ENCODE measurements at regions not wholly inside any gene's neighbourhood (a gene's known extent, or its start where the extent isn't known, plus 50 kb on each side); places are given as distances from the start of the nearest gene placed in this dataset.

- no peak for DNase-seq (ENCODE audit: low read depth)
Measured at GRCh38 chr1:58380345-58380744, 166.2 kb downstream of the OMA1 start.

GRCh38 chr1:58367217-58367616, 179.3 kb downstream of the OMA1 start:
- DNase-seq (ENCODE audit: low read depth): no peak

- no peak for DNase-seq (ENCODE audit: low read depth)
Measured at GRCh38 chr1:58365328-58365727, 181.2 kb downstream of the OMA1 start.

GRCh38 chr1:58363585-58363984, 182.9 kb downstream of the OMA1 start:
- DNase-seq (ENCODE audit: low read depth): no peak

- no peak for DNase-seq (ENCODE audit: low read depth)
Measured at GRCh38 chr1:58361134-58361533, 185.4 kb downstream of the OMA1 start.

GRCh38 chr1:58358346-58358745, 188.2 kb downstream of the OMA1 start:
- DNase-seq (ENCODE audit: low read depth): no peak

- no peak for DNase-seq (ENCODE audit: low read depth)
Measured at GRCh38 chr1:58356402-58356801, 190.1 kb downstream of the OMA1 start.

- no peak for DNase-seq (ENCODE audit: low read depth)
Measured at GRCh38 chr1:58353168-58353567, 193.4 kb downstream of the OMA1 start.

GRCh38 chr1:58352476-58353092, 193.9 kb downstream of the OMA1 start:
- DNase-seq (ENCODE audit: low read depth): no peak

GRCh38 chr1:58346036-58346355, 200.5 kb downstream of the OMA1 start:
- DNase-seq (ENCODE audit: low read depth): no peak

GRCh38 chr1:58345215-58346035, 201.1 kb downstream of the OMA1 start:
- DNase-seq (ENCODE audit: low read depth): no peak

- DNase-seq (ENCODE audit: low read depth): no peak
Measured at GRCh38 chr1:58340185-58340584, 206.3 kb downstream of the OMA1 start.

GRCh38 chr1:58338081-58338480, 208.4 kb downstream of the OMA1 start:
- DNase-seq (ENCODE audit: low read depth): no peak

- DNase-seq (ENCODE audit: low read depth): no peak
Measured at GRCh38 chr1:58333511-58333910, 213.0 kb downstream of the OMA1 start.

GRCh38 chr1:58331156-58331555, 215.4 kb downstream of the OMA1 start:
- no peak for DNase-seq (ENCODE audit: low read depth)

- no peak for DNase-seq (ENCODE audit: low read depth)
Measured at GRCh38 chr1:58325866-58326265, 220.7 kb downstream of the OMA1 start.

- no peak for DNase-seq (ENCODE audit: low read depth)
Measured at GRCh38 chr1:58324558-58324957, 222.0 kb downstream of the OMA1 start.

GRCh38 chr1:58318157-58319005, 228.1 kb downstream of the OMA1 start:
- DNase-seq (ENCODE audit: low read depth): no peak

- no peak for DNase-seq (ENCODE audit: low read depth)
Measured at GRCh38 chr1:58317694-58318093, 228.8 kb downstream of the OMA1 start.

GRCh38 chr1:58317086-58317485, 229.4 kb downstream of the OMA1 start:
- no peak for DNase-seq (ENCODE audit: low read depth)

- no peak for DNase-seq (ENCODE audit: low read depth)
Measured at GRCh38 chr1:58316141-58316540, 230.4 kb downstream of the OMA1 start.

GRCh38 chr1:58312971-58313563, 233.5 kb downstream of the OMA1 start:
- DNase-seq (ENCODE audit: low read depth): no peak

Data from myocyte (in vitro differentiated cells).